D721Med (cell line): ENCODE measurements at regions not wholly inside any gene's neighbourhood (a gene's known extent, or its start where the extent isn't known, plus 50 kb on each side); places are given as distances from the start of the nearest gene placed in this dataset.

ENCODE experiments used
- DNase-seq: peaks from one replicate; pipeline ENCODE4 v3.0.0; 2011; ENCODE audit warnings: low spot score; ENCODE audit not compliant: insufficient read length
- FAIRE-seq: peaks from 2 replicates; lab custom pipeline; 2011; peaks lifted over from hg19 to GRCh38; lab: Jason Lieb, UNC
- TF ChIP-seq, protein P1 (sequence below): IDR thresholded peaks from 2 replicates; pipeline ENCODE4 v1.5.1; 2012; ENCODE audit warnings: mild to moderate bottlenecking, control low read depth; ENCODE audit not compliant: insufficient read depth; ENCODE audit errors: missing control alignments

DNA sequence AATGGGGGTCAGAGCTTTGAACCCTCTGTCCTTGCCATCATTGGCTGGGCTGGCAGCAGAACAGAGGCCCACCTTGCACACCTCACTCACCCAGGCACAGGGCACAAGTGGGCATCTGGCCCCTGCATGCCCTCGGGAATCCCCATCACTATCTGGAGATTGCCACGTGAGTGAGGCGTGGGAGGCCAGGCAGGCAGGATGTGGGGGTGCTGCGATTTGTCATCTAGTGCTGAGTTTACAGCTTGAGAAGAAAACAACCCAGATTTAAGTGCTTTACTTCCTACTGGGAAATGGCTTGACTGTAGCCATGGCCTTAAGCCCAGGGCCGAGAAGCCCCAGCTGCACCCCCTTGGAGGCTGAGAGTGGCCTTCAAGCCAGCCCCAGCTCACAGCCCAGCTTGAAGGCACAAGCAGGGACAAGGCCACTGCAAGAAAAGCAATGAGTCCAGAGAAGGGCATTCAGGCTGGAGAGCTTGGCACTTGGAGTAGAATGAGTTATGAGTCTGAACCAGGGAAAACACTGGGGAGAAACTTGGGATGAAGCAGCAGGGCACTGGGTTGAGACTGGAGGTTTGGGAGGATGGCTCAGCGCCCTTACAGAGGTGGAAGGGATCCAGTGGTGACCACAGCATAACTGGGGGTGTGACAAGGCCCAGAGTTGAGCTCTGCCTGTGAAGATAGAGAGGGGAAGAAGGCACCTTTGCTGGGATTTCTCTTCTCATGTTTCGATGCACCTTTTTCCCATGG, 123.0 kb downstream of the CXCL12 start:
- no peak for DNase-seq
- no peak for FAIRE-seq
- TF ChIP-seq, protein P1, sequence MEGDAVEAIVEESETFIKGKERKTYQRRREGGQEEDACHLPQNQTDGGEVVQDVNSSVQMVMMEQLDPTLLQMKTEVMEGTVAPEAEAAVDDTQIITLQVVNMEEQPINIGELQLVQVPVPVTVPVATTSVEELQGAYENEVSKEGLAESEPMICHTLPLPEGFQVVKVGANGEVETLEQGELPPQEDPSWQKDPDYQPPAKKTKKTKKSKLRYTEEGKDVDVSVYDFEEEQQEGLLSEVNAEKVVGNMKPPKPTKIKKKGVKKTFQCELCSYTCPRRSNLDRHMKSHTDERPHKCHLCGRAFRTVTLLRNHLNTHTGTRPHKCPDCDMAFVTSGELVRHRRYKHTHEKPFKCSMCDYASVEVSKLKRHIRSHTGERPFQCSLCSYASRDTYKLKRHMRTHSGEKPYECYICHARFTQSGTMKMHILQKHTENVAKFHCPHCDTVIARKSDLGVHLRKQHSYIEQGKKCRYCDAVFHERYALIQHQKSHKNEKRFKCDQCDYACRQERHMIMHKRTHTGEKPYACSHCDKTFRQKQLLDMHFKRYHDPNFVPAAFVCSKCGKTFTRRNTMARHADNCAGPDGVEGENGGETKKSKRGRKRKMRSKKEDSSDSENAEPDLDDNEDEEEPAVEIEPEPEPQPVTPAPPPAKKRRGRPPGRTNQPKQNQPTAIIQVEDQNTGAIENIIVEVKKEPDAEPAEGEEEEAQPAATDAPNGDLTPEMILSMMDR: no peak

DNA sequence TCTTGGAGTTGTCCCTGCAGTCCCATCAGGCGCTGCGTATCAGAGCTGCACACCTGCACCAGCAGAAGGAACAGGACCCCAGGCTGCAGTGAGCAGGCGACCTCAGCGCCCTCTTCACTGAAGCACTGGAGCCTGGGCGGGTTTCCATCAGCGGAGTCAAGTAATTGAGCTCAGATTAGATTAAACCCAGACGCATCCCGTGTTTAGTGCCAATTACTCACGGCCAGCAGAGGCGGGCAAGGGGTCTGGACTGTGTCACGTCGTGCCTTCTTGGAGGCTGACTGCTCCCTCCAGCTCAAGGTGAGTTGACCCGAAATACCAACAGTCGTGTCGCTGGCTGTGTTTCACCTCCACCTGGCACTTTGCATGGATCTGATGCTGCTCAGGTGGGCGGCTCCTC, 123.6 kb downstream of the CXCL12 start:
- TF ChIP-seq, protein P1: no peak

DNA sequence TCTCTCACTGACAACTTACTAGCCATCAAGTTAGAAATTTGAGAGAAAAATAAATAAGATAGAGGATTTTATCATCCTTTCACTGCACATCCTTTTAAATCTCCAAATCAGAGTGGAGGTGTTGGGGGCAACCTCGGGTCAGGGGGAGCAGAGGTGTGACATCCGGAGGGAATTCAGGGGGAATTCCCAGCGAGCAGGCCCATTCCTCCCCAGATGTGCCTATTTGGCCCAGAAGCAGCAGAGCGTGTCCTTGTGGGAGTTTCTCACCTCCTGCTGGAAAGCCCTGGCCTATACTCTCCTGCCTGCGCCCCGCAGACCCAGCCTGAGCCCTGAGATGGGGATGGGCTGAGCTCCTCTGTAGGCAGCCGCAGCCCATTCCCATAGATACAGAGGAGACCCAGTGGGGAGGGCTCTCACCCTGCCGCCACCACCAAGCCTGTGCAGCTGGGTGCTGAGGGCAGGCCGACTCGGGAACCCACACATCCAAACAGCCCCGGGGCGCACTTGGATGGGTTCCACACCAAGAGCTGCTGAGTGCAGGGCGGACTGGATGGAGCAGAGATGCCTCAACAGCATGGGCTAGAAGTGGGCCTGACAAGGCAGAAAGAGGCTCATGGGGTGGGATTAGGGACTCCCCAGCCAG, 124.5 kb downstream of the CXCL12 start:
- FAIRE-seq (no peak), DNase-seq (no peak)
- TF ChIP-seq, protein P1: no peak

More for the DNA sequence above, 123.6 kb downstream of the CXCL12 start:
- DNase-seq (no peak), FAIRE-seq (no peak)

DNA sequence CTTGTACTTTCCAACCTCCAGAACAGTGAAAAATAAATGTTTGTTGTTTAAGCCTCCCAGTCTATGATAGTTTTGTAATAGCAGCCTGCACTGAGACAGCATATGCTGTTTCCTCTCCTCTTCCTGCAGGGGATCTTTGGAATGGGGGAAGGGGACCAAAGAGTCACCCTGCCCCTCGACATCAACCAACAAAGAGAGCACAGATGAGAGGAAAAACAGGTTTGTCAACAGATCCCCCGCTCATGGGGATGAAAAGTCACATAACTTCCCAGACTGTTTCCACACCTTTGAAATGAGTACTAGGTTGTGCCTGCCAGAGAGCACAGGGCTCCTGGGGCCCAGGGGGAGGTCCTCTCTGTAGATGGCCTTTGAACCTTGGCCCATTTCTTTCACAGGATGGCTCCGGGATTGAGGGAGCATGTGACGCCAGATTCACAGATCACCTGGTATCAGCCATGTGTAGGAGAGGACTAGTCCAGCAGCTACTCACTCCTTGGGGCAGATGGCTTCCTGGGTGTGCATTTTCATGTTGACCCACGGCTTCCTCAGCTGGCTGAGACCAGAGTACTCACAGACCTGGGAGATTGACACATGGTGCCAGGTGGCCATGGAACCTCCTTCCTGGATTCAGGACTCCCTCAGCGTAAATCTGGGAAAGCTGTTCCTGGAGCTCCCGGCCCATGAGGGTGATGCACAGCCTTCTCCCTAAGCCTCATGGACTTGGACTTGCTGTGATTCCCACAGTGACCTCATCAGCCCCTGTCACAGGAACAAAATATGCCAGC, 125.6 kb downstream of the CXCL12 start:
- FAIRE-seq (no peak), DNase-seq (no peak)
- TF ChIP-seq, protein P1: no peak

DNA sequence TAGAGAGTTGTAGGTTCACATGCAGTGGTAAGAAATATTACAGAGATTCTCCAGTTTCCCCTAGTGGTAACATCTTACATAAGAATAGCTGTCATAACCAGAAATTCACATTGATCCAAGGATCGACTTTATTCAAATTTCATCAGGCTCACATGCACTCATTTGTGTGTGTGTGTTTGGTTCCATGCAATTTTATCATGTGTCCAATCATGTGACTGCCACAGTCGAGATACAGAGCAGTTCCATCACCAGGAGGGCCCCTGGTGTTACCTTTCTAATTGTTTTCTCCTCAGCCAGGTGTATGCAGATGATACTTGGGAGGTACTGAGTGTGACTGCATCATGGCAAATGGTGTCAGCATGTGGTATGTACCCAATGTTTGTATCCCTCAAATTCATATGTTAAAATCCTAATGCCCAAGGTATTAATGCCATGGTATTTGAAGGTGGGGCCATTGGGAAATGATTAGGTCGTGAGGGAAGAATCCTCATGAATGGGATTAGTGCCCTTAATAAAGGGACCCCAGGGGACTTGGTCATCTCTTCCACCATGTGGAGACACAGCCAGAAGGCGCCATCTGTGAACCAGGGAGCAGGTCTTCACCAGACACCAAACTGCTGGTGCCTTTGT, 126.3 kb downstream of the CXCL12 start:
- TF ChIP-seq, protein P1: no peak
- FAIRE-seq: no peak

DNA sequence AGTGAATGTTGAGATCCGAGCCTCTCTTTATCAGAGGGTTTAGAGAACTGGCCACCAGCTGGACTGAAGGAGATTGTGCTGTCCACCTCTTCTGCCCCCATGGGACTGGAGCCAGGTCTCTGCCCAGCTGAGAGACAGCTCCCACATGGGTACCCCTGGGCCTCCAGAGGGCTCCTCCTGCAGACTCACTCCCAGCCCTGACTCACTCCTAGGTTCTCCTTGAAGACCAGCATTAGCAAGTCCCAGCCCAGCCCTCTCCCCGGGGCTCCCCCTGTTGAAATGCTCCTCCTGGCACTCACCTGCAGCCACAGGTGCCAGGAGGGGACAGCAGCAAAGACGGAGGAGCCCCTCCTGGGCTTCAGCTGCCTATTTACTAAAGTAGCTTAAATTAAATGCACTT, 126.9 kb downstream of the CXCL12 start:
- DNase-seq: no peak
- FAIRE-seq: no peak
- TF ChIP-seq, protein P1: no peak

More for the DNA sequence above, 126.3 kb downstream of the CXCL12 start:
- no peak for DNase-seq
